ENCODE measurements at regions not wholly inside any gene's neighbourhood (a gene's known extent, or its start where the extent isn't known, plus 50 kb on each side); places are given as distances from the start of the nearest gene placed in this dataset.

DNA sequence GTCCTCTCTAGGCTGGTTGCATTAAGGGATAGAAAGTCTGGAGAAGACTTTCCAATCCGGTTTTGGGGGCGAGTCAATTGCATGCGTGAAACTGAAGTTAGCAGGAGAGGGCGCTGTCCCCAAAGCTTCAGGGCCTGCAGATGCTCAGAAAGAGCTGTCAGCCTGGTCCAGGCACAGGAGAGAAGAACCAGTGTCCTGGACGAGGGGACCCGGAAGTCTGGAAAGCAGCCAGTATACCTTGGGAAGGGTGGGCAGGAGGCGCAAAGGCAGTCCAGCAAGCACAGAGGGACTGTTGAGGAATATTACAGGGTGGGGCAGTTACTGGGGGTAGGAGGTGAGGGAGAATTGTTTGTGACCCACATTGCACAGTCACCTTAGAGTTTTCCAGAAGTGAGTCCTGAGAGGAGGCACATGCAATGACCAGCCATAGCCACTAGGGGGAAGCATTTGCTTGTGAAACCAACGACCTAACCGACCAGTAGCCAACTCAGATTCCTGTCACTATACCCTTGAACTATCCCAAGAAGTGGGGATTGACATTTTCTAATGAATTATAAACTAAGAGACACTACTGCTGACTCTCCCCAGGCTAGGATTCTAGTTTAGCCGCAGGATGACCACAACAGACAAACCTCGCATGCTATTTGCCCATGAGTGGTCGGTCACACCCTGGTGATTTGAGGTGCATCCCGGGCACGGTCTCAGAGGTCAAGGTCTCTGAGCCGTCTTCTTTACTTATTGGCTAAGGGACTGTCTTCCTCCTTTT lies 172.8 kb downstream of the RDH14 start:
- Mint-ChIP-seq H3K9me3 (ENCODE audit: low read depth) (no peaks in the 10 kb centered on the region), H3K27me3 (ENCODE audit: low read depth) (peaks cover 8% of the 10 kb centered on the region), H3K36me3 (ENCODE audit: low read depth) (no peaks in the 10 kb centered on the region), H3K4me3 (ENCODE audit: unreplicated experiment) (no peak overlapping the region), H3K27ac (ENCODE audit: unreplicated experiment) (no peak overlapping the region), H3K4me1 (ENCODE audit: low read depth) (no peaks in the 10 kb centered on the region)
- TF ChIP-seq, protein P1, sequence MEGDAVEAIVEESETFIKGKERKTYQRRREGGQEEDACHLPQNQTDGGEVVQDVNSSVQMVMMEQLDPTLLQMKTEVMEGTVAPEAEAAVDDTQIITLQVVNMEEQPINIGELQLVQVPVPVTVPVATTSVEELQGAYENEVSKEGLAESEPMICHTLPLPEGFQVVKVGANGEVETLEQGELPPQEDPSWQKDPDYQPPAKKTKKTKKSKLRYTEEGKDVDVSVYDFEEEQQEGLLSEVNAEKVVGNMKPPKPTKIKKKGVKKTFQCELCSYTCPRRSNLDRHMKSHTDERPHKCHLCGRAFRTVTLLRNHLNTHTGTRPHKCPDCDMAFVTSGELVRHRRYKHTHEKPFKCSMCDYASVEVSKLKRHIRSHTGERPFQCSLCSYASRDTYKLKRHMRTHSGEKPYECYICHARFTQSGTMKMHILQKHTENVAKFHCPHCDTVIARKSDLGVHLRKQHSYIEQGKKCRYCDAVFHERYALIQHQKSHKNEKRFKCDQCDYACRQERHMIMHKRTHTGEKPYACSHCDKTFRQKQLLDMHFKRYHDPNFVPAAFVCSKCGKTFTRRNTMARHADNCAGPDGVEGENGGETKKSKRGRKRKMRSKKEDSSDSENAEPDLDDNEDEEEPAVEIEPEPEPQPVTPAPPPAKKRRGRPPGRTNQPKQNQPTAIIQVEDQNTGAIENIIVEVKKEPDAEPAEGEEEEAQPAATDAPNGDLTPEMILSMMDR (IDR thresholded peaks at IDR 0.05) = peak; percentile 92
- DNase-seq (ENCODE audit: low spot score) = no peak

DNA sequence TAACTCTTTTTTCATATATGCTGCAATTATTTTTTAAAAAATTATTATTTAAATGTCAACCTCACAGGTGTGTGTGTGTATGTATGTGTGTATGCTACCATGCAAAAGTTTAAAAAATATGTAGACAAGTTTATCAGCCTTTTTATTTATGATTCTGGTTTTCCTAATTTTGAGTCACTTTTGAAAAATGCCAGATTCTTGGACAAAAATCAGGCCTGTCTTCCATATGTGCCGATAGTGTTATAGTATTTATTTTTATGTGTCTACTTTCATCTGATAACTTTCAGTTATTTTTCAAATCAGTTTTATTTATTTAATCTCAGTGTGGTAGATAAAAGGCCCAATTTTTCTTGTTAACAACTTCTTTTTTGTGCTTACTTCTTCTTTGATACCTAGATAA lies 176.2 kb downstream of the RDH14 start:
- DNase-seq (ENCODE audit: low spot score) = no peak
- Mint-ChIP-seq H3K4me1 (ENCODE audit: low read depth) (peaks cover 4% of the 10 kb centered on the region), H3K36me3 (ENCODE audit: low read depth) (no peaks in the 10 kb centered on the region), H3K9me3 (ENCODE audit: low read depth) (no peaks in the 10 kb centered on the region), H3K27ac (ENCODE audit: unreplicated experiment) (no peak overlapping the region), H3K27me3 (ENCODE audit: low read depth) (peaks cover 18% of the 10 kb centered on the region), H3K4me3 (ENCODE audit: unreplicated experiment) (no peak overlapping the region)
- TF ChIP-seq, protein P1 (IDR thresholded peaks at IDR 0.05) = no peak

DNA sequence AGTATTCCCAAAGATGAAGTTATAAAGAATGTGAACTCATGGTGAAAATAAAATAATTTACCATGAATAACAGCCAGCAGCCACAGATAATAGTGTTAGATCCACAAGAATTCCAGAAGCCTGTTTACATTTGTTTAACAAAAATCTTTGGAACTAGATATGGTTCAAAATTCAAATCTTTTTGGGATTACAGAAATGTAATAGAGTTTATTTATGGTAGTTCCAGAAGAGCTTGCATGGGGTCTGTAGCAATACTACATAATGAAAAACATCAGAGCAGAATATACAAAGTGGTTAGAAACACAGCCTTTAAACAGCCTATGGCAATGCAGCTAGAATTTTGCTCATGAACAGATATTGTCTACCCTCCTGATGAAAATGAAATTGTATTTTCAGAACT lies 179.1 kb downstream of the RDH14 start:
- no peak for DNase-seq (ENCODE audit: low spot score)
- peaks cover 4% of the 10 kb centered on the region for H3K4me1 Mint-ChIP-seq (ENCODE audit: low read depth)
- TF ChIP-seq, protein P1 (IDR thresholded peaks at IDR 0.05) = no peak
- no peaks in the 10 kb centered on the region for H3K36me3 Mint-ChIP-seq (ENCODE audit: low read depth)
- H3K4me3 Mint-ChIP-seq (ENCODE audit: unreplicated experiment) = no peak overlapping the region
- H3K27ac Mint-ChIP-seq (ENCODE audit: unreplicated experiment) = no peak overlapping the region
- H3K9me3 Mint-ChIP-seq (ENCODE audit: low read depth) = no peaks in the 10 kb centered on the region
- H3K27me3 Mint-ChIP-seq (ENCODE audit: low read depth) = peaks cover 21% of the 10 kb centered on the region

DNA sequence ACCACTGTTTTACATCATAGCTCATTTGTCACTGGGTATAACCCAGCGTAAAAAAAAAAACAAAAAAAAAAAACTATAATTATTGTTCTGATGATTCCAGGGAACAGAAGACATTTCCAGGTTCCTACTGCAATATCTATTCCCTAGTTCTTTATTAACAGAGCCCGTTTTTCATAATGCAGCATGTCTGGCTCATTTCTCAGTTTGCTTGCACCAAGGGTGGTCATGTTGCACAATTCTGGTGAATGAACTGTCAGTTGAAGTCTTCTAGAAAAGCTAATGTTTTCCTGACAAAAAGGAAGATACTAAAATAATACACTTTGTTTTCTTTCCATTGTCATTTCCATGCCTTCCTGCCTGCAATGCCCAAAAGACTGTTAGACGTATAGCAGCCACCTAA lies 180.1 kb downstream of the RDH14 start:
- H3K4me3 Mint-ChIP-seq (ENCODE audit: unreplicated experiment) = no peak overlapping the region
- TF ChIP-seq, protein P1 (IDR thresholded peaks at IDR 0.05) = no peak
- H3K36me3 Mint-ChIP-seq (ENCODE audit: low read depth) = no peaks in the 10 kb centered on the region
- H3K27ac Mint-ChIP-seq (ENCODE audit: unreplicated experiment) = no peak overlapping the region
- DNase-seq (ENCODE audit: low spot score) = no peak
- H3K9me3 Mint-ChIP-seq (ENCODE audit: low read depth) = no peaks in the 10 kb centered on the region
- H3K27me3 Mint-ChIP-seq (ENCODE audit: low read depth) = peaks cover 21% of the 10 kb centered on the region
- H3K4me1 Mint-ChIP-seq (ENCODE audit: low read depth) = peaks cover 4% of the 10 kb centered on the region

DNA sequence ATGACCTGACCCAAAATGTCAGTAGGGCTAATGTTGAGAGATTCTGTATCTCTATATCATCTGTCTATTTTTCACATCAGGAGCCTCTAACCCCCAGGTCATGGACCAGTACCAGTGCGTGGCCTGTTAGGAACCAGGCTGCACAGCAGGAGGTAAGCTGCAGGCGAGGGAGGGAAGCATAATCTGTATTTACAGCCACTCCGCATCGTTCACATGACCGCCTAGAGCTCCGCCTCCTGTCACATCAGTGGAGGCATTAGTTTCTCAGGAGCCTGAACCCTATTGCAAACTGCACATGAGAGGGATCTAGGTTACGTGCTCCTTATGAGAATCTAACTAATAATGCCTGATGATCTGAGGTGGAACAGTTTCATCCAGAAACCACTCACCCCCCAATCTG lies 180.6 kb downstream of the RDH14 start:
- Mint-ChIP-seq H3K9me3 (ENCODE audit: low read depth) (no peaks in the 10 kb centered on the region), H3K4me1 (ENCODE audit: low read depth) (peaks cover 4% of the 10 kb centered on the region), H3K36me3 (ENCODE audit: low read depth) (no peaks in the 10 kb centered on the region), H3K27me3 (ENCODE audit: low read depth) (peaks cover 21% of the 10 kb centered on the region), H3K4me3 (ENCODE audit: unreplicated experiment) (no peak overlapping the region), H3K27ac (ENCODE audit: unreplicated experiment) (no peak overlapping the region)
- DNase-seq (ENCODE audit: low spot score) = no peak
- TF ChIP-seq, protein P1 (IDR thresholded peaks at IDR 0.05) = no peak

All from chondrocyte (in vitro differentiated cells).